GM12878 (cell line): ENCODE measurements at regions not wholly inside any gene's neighbourhood (a gene's known extent, or its start where the extent isn't known, plus 50 kb on each side); places are given as distances from the start of the nearest gene placed in this dataset.

ENCODE experiments used
- ATAC-seq: fragments of 200-7000 bp; cut with Tn5 transposase; 3 replicates; pipeline ENCODE4 v1.9.1; 2020; ENCODE audit warnings: mild to moderate bottlenecking, moderate library complexity
- BruUV-seq: library from RNA; stranded (reverse); fragments of 400-500 nt; replicated peaks from 2 replicates; lab custom pipeline; 2021; lab: Mats Ljungman, UMichigan
- CTCF ChIA-PET: fragments of 300-600 bp; sonication (Branson Sonifier 250); formaldehyde crosslinking; extraction: SDS; loops from one replicate; lab custom pipeline; 2021; ENCODE audit warnings: inconsistent platforms; lab: Yijun Ruan, JAX
- POLR2A ChIA-PET: fragments of 350-600 bp; formaldehyde crosslinking; extraction: SDS; loops from one replicate; lab custom pipeline; 2021; ENCODE audit warnings: inconsistent platforms; lab: Charles Lee
- RAD21 ChIA-PET: fragments of 300-600 bp; sonication (Branson Sonifier 250); formaldehyde crosslinking; loops from one replicate; lab custom pipeline; 2023; ENCODE audit warnings: antibody characterized with exemption; ENCODE audit not compliant: unreplicated experiment; lab: Charles Lee
- SMC1A ChIA-PET: fragments of 300-600 bp; sonication (Branson Sonifier 250); formaldehyde crosslinking; loops from one replicate; lab custom pipeline; 2023; ENCODE audit not compliant: unreplicated experiment, uncharacterized antibody; lab: Charles Lee
- DNase-seq: peaks from one replicate; pipeline ENCODE4 v3.0.0-alpha.2; 2011; ENCODE audit warnings: low read depth, low spot score
- FAIRE-seq: peaks from 3 replicates; lab custom pipeline; 2011; peaks lifted over from hg19 to GRCh38; lab: Jason Lieb, UNC
- H2AFZ ChIP-seq: 2 replicates; pipeline ENCODE4 v1.6.0; 2011; ENCODE audit warnings: low read depth, low read length, control low read depth; ENCODE audit not compliant: control insufficient read depth
- H3K27ac ChIP-seq: 2 replicates; pipeline ENCODE4 v1.5.1; 2011; ENCODE audit warnings: control low read depth; ENCODE audit not compliant: control insufficient read depth, insufficient read depth
- H3K27me3 ChIP-seq, 2 experiments: replicated peaks in 1 of 2; 2 replicates each; pipeline versions ENCODE4 v1.6.0 to v1.6.1; 2011; ENCODE audit warnings: low read length in 1 of 2; ENCODE audit not compliant: control insufficient read depth in 2 of 2, insufficient read depth in 2 of 2
- H3K36me3 ChIP-seq, 2 experiments: 2 replicates each; pipeline ENCODE4 v1.5.1; 2011; ENCODE audit warnings: low read length in 1 of 2; ENCODE audit not compliant: control insufficient read depth in 2 of 2, insufficient read depth in 2 of 2
- H3K4me1 ChIP-seq: 2 replicates; pipeline ENCODE4 v1.6.1; 2011; ENCODE audit warnings: mild to moderate bottlenecking, low read length, moderate library complexity, mixed read lengths; ENCODE audit not compliant: control insufficient read depth, insufficient read depth
- H3K4me2 ChIP-seq: 2 replicates; pipeline ENCODE4 v1.6.0; 2011; ENCODE audit warnings: control low read depth; ENCODE audit not compliant: control insufficient read depth, insufficient read depth
- H3K4me3 ChIP-seq: fragments of 200-600 bp; sonication (generic); 2 replicates; pipeline ENCODE4 v1.5.1; 2016
- H3K79me2 ChIP-seq: 2 replicates; pipeline ENCODE4 v1.6.0; 2011; ENCODE audit warnings: low read length; ENCODE audit not compliant: control insufficient read depth, insufficient read depth
- H3K9ac ChIP-seq: 2 replicates; pipeline ENCODE4 v1.8.0; 2011; ENCODE audit warnings: low read length, control low read depth, mixed read lengths; ENCODE audit not compliant: control insufficient read depth, insufficient read depth
- H3K9me3 ChIP-seq: replicated peaks from 3 replicates; pipeline ENCODE4 v1.5.1; 2011; ENCODE audit warnings: mild to moderate bottlenecking, low read length; ENCODE audit not compliant: control insufficient read depth, insufficient read depth
- H4K20me1 ChIP-seq: 2 replicates; pipeline ENCODE4 v1.6.0; 2011; ENCODE audit not compliant: control insufficient read depth, insufficient read depth
- CBX5 ChIP-seq: sonication (generic); IDR thresholded peaks from 2 replicates; pipeline ENCODE4 v1.6.1; 2016; ENCODE audit warnings: low read depth, moderate library complexity, mild to moderate bottlenecking, inconsistent platforms
- ESRRA ChIP-seq: IDR thresholded peaks from 2 replicates; pipeline ENCODE4 v1.6.1; 2012; ENCODE audit warnings: mild to moderate bottlenecking, low read length, improper control_type of control experiment
- FOS ChIP-seq: IDR thresholded peaks from 3 replicates; pipeline ENCODE4 v1.6.1; 2011; ENCODE audit warnings: borderline replicate concordance; ENCODE audit not compliant: insufficient read length; ENCODE audit errors: extremely low read depth
- PBX3 ChIP-seq: IDR thresholded peaks from 2 replicates; pipeline ENCODE4 v1.6.1; 2011; ENCODE audit warnings: mild to moderate bottlenecking, low read depth, low read length, moderate library complexity; ENCODE audit not compliant: insufficient replicate concordance
- POLR2AphosphoS2 ChIP-seq: IDR thresholded peaks from 2 replicates; pipeline ENCODE4 v1.6.1; 2011; ENCODE audit warnings: low read depth, mild to moderate bottlenecking, low read length, improper control_type of control experiment, moderate library complexity
- RELB ChIP-seq: fragments of 450-650 bp; IDR thresholded peaks from 2 replicates; pipeline ENCODE4 v1.6.1; 2017; ENCODE audit warnings: low read depth, mild to moderate bottlenecking, moderate library complexity
- ZNF274 ChIP-seq: IDR thresholded peaks from one replicate; pipeline ENCODE4 v1.8.0; 2011; ENCODE audit not compliant: insufficient read length, insufficient read depth
- WGBS: methylation state at CpG from one replicate; pipeline ENCODE4 v1.1.6; 2016; ENCODE audit warnings: low lambda C conversion rate; ENCODE audit not compliant: insufficient replicate concordance, insufficient coverage; ENCODE audit errors: missing lambda C conversion rate; 5-methylcytosine and 5-hydroxymethylcytosine counted together
- in situ Hi-C: fragments of 300-500 bp; cut with MboI; formaldehyde crosslinking; loops from 9 replicates; pipeline ENCODE4 v1.14.3; 2018; ENCODE audit warnings: mixed read lengths
- intact Hi-C: fragments of 100-400 bp; cut with micrococcal nuclease; formaldehyde crosslinking; loops from one replicate; pipeline ENCODE4 v1.14.2; 2022; ENCODE audit not compliant: unreplicated experiment

GRCh38 chrY:7825874-7826273 lies 914.3 kb upstream of the AMELY start:
- Histone ChIP-seq H3K4me3 (no peak overlapping the region), H3K9me3 (no peaks in the 10 kb centered on the region), H3K9ac (no peak overlapping the region), H3K27ac (no peak overlapping the region), H3K27me3 (no peaks in the 10 kb centered on the region), H4K20me1 (no peaks in the 10 kb centered on the region), H3K4me1 (no peaks in the 10 kb centered on the region), H3K4me2 (no peak overlapping the region), H3K79me2 (no peaks in the 10 kb centered on the region), H3K36me3 (no peaks in the 10 kb centered on the region), H2AFZ (no peak overlapping the region)
- in situ Hi-C loops (no loop called here), intact Hi-C loops (no loop called here)
- WGBS = no CpG with 5 or more reads among the region's 1 CpG
- RAD21 ChIA-PET = no interaction called here
- CTCF ChIA-PET = no interaction called here
- FAIRE-seq (no peak), DNase-seq (no peak), ATAC-seq (no peak)
- SMC1A ChIA-PET = no interaction called here
- BruUV-seq = no TSS peak
- TF ChIP-seq POLR2AphosphoS2 (no peak), PBX3 (no peak), CBX5 (no peak), ESRRA (no peak), FOS (no peak), ZNF274 (no peak), RELB (no peak)
- POLR2A ChIA-PET = no interaction called here
